Panc1 (cell line): ENCODE measurements at regions not wholly inside any gene's neighbourhood (a gene's known extent, or its start where the extent isn't known, plus 50 kb on each side); places are given as distances from the start of the nearest gene placed in this dataset.
"Not testable (repeated sequence)": the region's sequence is repeated elsewhere in the genome, so short reads cannot be mapped to it uniquely, and the experiment has no call there.

Experiments
- ATAC-seq: fragments of 200-7000 bp; cut with Tn5 transposase; 2 replicates; pipeline ENCODE4 v1.9.1; 2020; ENCODE audit warnings: mild to moderate bottlenecking, moderate library complexity
- BruUV-seq: library from RNA; stranded (reverse); fragments of 400-500 nt; replicated peaks from 2 replicates; lab custom pipeline; 2021; lab: Mats Ljungman, UMichigan
- CTCF ChIA-PET: fragments of 300-600 bp; sonication (Branson Sonifier 250); formaldehyde crosslinking; loops from one replicate; lab custom pipeline; 2022; ENCODE audit warnings: antibody characterized with exemption; lab: Charles Lee
- POLR2A ChIA-PET: fragments of 300-600 bp; sonication (Branson Sonifier 250); formaldehyde crosslinking; loops from one replicate; lab custom pipeline; 2022; ENCODE audit warnings: antibody characterized with exemption; lab: Charles Lee
- DNase-seq: peaks from one replicate; pipeline ENCODE4 v3.0.0-alpha.2; 2010; ENCODE audit warnings: low read depth, low spot score
- H3K27ac ChIP-seq: 2 replicates; pipeline ENCODE4 v1.5.1; 2011; ENCODE audit warnings: mild to moderate bottlenecking, low read length, inconsistent platforms
- H3K27me3 ChIP-seq: fragments of 200-500 bp; sonication (Bioruptor generic); 2 replicates; pipeline ENCODE4 v1.6.0; 2014; ENCODE audit warnings: low read length, inconsistent platforms; ENCODE audit not compliant: control insufficient read depth, insufficient read depth
- H3K36me3 ChIP-seq: fragments of 200-500 bp; sonication (Bioruptor generic); 2 replicates; pipeline ENCODE4 v1.5.1; 2014; ENCODE audit warnings: inconsistent platforms, mild to moderate bottlenecking, low read length, moderate library complexity; ENCODE audit not compliant: control insufficient read depth, insufficient read depth
- H3K4me1 ChIP-seq: 2 replicates; pipeline ENCODE4 v1.5.1; 2011; ENCODE audit warnings: inconsistent platforms, mild to moderate bottlenecking, low read length, moderate library complexity; ENCODE audit not compliant: control insufficient read depth, insufficient read depth
- H3K4me3 ChIP-seq, 2 experiments: 2 replicates each; pipeline ENCODE4 v1.5.1; 2011 to 2012; ENCODE audit warnings: low read depth in 2 of 2, low read length in 2 of 2, mild to moderate bottlenecking in 2 of 2, inconsistent platforms in 1 of 2, moderate library complexity in 1 of 2
- H3K9me3 ChIP-seq: fragments of 200-500 bp; sonication (Bioruptor generic); 2 replicates; pipeline ENCODE4 v1.5.1; 2014; ENCODE audit warnings: low read depth, mild to moderate bottlenecking, inconsistent platforms, low read length, moderate library complexity; ENCODE audit not compliant: control insufficient read depth, insufficient read depth
- POLR2AphosphoS5 ChIP-seq: IDR thresholded peaks from 2 replicates; pipeline ENCODE4 v1.6.1; 2012; ENCODE audit warnings: mild to moderate bottlenecking, low read depth, low read length, moderate library complexity
- SIN3A ChIP-seq: IDR thresholded peaks from 2 replicates; pipeline ENCODE4 v1.6.1; 2012; ENCODE audit warnings: low read depth, mild to moderate bottlenecking, low read length, moderate library complexity, borderline replicate concordance; ENCODE audit not compliant: insufficient read depth
- TCF7L2 ChIP-seq: IDR thresholded peaks from 2 replicates; pipeline ENCODE4 v1.6.1; 2011; ENCODE audit warnings: mild to moderate bottlenecking, low read depth, low read length, inconsistent platforms
- in situ Hi-C: cut with HindIII; loops from 2 replicates; pipeline ENCODE4 v1.10.0; 2016; ENCODE audit warnings: low sequenced_read_pairs, low pct_unique_long_range_greater_than_20kb
- intact Hi-C: fragments of 100-400 bp; cut with micrococcal nuclease; formaldehyde crosslinking; loops from one replicate; pipeline ENCODE4 v1.10.0; 2022; ENCODE audit not compliant: unreplicated experiment
- TF ChIP-seq, protein P1 (sequence below): fragments of 450-650 bp; IDR thresholded peaks from 2 replicates; pipeline ENCODE4 v1.5.1; 2017; ENCODE audit warnings: mild to moderate bottlenecking
- TF ChIP-seq, protein P2 (sequence below), 2 experiments: IDR thresholded peaks; 2 replicates each; pipeline ENCODE4 v1.6.1; 2011 to 2012; ENCODE audit warnings: low read depth in 2 of 2, control low read depth in 1 of 2, low read length in 1 of 2, mild to moderate bottlenecking in 1 of 2, moderate library complexity in 1 of 2; ENCODE audit not compliant: insufficient read depth in 1 of 2

DNA sequence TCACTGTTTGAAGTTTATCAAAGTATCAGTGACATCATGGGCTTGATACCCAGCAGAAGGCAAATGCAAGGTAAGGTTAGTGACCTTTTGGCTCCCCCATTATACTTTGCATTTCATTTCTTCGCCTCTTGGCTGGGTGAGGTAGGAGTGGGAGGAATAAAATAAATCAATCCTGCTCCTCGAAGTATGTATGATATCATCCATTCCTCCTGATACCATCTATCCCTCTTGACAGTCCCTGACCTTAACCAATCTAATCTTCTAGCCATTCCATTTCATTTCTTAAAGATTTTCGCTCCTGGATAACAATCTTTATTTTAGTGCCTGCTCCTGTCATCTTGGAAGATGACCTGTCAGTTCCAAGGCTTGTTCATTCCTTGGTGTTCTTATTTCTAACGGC lies 1083.3 kb downstream of the NXPH1 start:
- BruUV-seq: no TSS peak
- ATAC-seq (no peak), DNase-seq (no peak)
- no peak overlapping the region for H3K27ac ChIP-seq
- TF ChIP-seq POLR2AphosphoS5 (no peak), SIN3A (no peak), TCF7L2 (no peak)
- TF ChIP-seq, protein P1, sequence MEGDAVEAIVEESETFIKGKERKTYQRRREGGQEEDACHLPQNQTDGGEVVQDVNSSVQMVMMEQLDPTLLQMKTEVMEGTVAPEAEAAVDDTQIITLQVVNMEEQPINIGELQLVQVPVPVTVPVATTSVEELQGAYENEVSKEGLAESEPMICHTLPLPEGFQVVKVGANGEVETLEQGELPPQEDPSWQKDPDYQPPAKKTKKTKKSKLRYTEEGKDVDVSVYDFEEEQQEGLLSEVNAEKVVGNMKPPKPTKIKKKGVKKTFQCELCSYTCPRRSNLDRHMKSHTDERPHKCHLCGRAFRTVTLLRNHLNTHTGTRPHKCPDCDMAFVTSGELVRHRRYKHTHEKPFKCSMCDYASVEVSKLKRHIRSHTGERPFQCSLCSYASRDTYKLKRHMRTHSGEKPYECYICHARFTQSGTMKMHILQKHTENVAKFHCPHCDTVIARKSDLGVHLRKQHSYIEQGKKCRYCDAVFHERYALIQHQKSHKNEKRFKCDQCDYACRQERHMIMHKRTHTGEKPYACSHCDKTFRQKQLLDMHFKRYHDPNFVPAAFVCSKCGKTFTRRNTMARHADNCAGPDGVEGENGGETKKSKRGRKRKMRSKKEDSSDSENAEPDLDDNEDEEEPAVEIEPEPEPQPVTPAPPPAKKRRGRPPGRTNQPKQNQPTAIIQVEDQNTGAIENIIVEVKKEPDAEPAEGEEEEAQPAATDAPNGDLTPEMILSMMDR: no peak
- TF ChIP-seq, protein P2, sequence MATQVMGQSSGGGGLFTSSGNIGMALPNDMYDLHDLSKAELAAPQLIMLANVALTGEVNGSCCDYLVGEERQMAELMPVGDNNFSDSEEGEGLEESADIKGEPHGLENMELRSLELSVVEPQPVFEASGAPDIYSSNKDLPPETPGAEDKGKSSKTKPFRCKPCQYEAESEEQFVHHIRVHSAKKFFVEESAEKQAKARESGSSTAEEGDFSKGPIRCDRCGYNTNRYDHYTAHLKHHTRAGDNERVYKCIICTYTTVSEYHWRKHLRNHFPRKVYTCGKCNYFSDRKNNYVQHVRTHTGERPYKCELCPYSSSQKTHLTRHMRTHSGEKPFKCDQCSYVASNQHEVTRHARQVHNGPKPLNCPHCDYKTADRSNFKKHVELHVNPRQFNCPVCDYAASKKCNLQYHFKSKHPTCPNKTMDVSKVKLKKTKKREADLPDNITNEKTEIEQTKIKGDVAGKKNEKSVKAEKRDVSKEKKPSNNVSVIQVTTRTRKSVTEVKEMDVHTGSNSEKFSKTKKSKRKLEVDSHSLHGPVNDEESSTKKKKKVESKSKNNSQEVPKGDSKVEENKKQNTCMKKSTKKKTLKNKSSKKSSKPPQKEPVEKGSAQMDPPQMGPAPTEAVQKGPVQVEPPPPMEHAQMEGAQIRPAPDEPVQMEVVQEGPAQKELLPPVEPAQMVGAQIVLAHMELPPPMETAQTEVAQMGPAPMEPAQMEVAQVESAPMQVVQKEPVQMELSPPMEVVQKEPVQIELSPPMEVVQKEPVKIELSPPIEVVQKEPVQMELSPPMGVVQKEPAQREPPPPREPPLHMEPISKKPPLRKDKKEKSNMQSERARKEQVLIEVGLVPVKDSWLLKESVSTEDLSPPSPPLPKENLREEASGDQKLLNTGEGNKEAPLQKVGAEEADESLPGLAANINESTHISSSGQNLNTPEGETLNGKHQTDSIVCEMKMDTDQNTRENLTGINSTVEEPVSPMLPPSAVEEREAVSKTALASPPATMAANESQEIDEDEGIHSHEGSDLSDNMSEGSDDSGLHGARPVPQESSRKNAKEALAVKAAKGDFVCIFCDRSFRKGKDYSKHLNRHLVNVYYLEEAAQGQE (IDR thresholded peaks at IDR 0.05; ENCODE audit: insufficient read depth in 1 of 2, low read depth in 2 of 2, low read length in 1 of 2): no peak
- intact Hi-C loops (no loop called here), in situ Hi-C loops (no loop called here)
- H3K36me3 ChIP-seq: no peaks in the 10 kb centered on the region
- no peak overlapping the region for H3K4me3 ChIP-seq
- H3K4me1 ChIP-seq: no peaks in the 10 kb centered on the region
- ChIA-PET CTCF (no interaction called here), POLR2A (no interaction called here)
- H3K9me3 ChIP-seq: no peaks in the 10 kb centered on the region
- H3K27me3 ChIP-seq: no peaks in the 10 kb centered on the region

DNA sequence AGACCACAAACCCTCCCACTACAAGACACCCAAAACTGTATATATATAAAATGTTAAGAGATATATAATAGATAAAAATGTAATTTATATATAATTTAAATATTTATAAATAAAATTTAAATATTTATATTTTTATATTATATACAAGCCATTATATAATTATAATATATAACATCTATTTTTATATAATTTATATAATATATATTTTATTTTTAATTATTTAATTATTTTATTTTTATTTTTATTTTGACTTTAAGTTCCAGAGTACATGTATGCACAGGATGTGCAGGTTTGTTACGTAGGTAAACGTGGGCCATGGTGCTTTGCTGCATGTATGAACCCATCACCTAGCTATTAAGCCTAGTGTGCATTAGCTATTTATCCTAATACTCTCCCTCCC lies 1090.2 kb downstream of the NXPH1 start:
- H3K9me3 ChIP-seq: no peaks in the 10 kb centered on the region
- no peak overlapping the region for H3K27ac ChIP-seq
- intact Hi-C loops: no loop called here
- H3K36me3 ChIP-seq: no peaks in the 10 kb centered on the region
- H3K4me3 ChIP-seq: no peak overlapping the region
- no peaks in the 10 kb centered on the region for H3K27me3 ChIP-seq
- no peak for DNase-seq
- ChIA-PET CTCF (no interaction called here), POLR2A (no interaction called here)
- BruUV-seq: no TSS peak
- TF ChIP-seq, protein P2 (IDR thresholded peaks at IDR 0.05; ENCODE audit: insufficient read depth in 1 of 2, low read depth in 2 of 2, low read length in 1 of 2): no peak
- TF ChIP-seq POLR2AphosphoS5 (no peak), TCF7L2 (no peak), SIN3A (no peak)
- TF ChIP-seq, protein P1: no peak
- in situ Hi-C loops: no loop called here
- no peaks in the 10 kb centered on the region for H3K4me1 ChIP-seq
- ATAC-seq: no peak

DNA sequence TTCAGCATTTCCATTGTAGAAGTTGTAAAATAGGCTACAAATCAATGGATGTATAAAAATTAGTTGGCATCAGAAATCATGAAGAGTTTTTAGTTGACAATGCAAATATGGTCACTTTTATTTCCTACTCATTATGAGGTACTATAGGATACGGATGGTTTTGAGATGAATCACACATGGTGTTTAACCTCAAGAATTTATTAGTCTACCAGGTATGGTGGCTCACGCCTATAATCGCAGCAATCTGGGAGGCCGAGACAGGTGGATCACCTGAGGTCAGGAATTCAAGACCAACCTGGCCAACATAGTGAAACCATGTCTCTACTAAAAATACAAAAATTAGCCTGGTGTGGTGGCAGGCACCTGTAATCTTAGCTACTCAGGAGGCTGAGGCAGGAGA lies 1119.0 kb downstream of the NXPH1 start:
- in situ Hi-C loops, H3K27ac ChIP-seq, CTCF ChIA-PET, H3K4me1 ChIP-seq, H3K4me3 ChIP-seq, H3K36me3 ChIP-seq, ATAC-seq, POLR2A ChIA-PET, H3K9me3 ChIP-seq, H3K27me3 ChIP-seq, DNase-seq, BruUV-seq, intact Hi-C loops: not testable (repeated sequence)
